Liver (tissue), 8 donors: ENCODE measurements at regions not wholly inside any gene's neighbourhood (a gene's known extent, or its start where the extent isn't known, plus 50 kb on each side); places are given as distances from the start of the nearest gene placed in this dataset.
A peak's percentile ranks its signal among the peaks of the same experiment; 100 is the strongest.

Source experiments
- DNase-seq: peaks from one replicate; pipeline ENCODE4 v3.0.0-alpha.2; 2017; ENCODE audit warnings: low spot score
- H3K27ac ChIP-seq, 2 donors: one replicate each; pipeline ENCODE4 v1.7.0; 2013; ENCODE audit warnings: inconsistent platforms in 2 of 2, low read length in 2 of 2, control low read depth in 1 of 2, low read depth in 1 of 2, mild to moderate bottlenecking in 1 of 2
- H3K27me3 ChIP-seq, 4 donors: one replicate each; pipeline versions ENCODE4 v1.6.1 to v1.7.0; 2013; ENCODE audit warnings: low read length in 3 of 4, inconsistent platforms in 1 of 4, mild to moderate bottlenecking in 1 of 4, moderate library complexity in 1 of 4; ENCODE audit not compliant: control insufficient read depth in 4 of 4, insufficient read depth in 4 of 4
- H3K36me3 ChIP-seq, 4 donors: one replicate each; pipeline versions ENCODE4 v1.6.1 to v1.7.0; 2013; ENCODE audit warnings: low read length in 3 of 4, mild to moderate bottlenecking in 3 of 4, low read depth in 1 of 4, moderate library complexity in 1 of 4; ENCODE audit not compliant: control insufficient read depth in 4 of 4, insufficient read depth in 3 of 4
- H3K4me1 ChIP-seq, 4 donors: one replicate each; pipeline versions ENCODE4 v1.6.1 to v1.7.0; 2013; ENCODE audit warnings: low read length in 3 of 4, mild to moderate bottlenecking in 3 of 4, moderate library complexity in 1 of 4; ENCODE audit not compliant: control insufficient read depth in 4 of 4, insufficient read depth in 4 of 4
- H3K4me3 ChIP-seq, 3 donors: one replicate each; pipeline versions ENCODE4 v1.6.1 to v1.7.0; 2013; ENCODE audit warnings: low read length in 3 of 3, control low read depth in 1 of 3, low read depth in 1 of 3, mild to moderate bottlenecking in 1 of 3
- H3K9ac ChIP-seq, 2 donors: one replicate each; pipeline ENCODE4 v1.7.0; 2013; ENCODE audit warnings: low read length in 2 of 2, mild to moderate bottlenecking in 2 of 2, moderate library complexity in 2 of 2, control low read depth in 1 of 2, low read depth in 1 of 2
- H3K9me3 ChIP-seq, 4 donors: one replicate each; pipeline versions ENCODE4 v1.6.1 to v1.7.0; 2013; ENCODE audit warnings: low read length in 3 of 4; ENCODE audit not compliant: control insufficient read depth in 4 of 4
- ATF3 ChIP-seq: IDR thresholded peaks from 2 replicates; pipeline ENCODE4 v1.6.1; 2016; ENCODE audit warnings: antibody characterized with exemption
- CTCF ChIP-seq: fragments of 150-350 bp; IDR thresholded peaks from 2 replicates; pipeline ENCODE4 v1.5.1; 2017; ENCODE audit warnings: improper control_type of control experiment, low read depth, low read length; ENCODE audit not compliant: missing input control
- FOXA1 ChIP-seq: IDR thresholded peaks from 2 replicates; pipeline ENCODE4 v1.6.1; 2016; ENCODE audit warnings: antibody characterized with exemption
- GABPA ChIP-seq, 2 donors: IDR thresholded peaks in 1 of 2; conservative IDR thresholded peaks in 1 of 2; 2 replicates each; pipeline ENCODE4 v1.6.1; 2016; ENCODE audit warnings: antibody characterized with exemption in 2 of 2, mild to moderate bottlenecking in 1 of 2, moderate library complexity in 1 of 2
- HNF4A ChIP-seq, 2 donors: conservative IDR thresholded peaks; 2 replicates each; pipeline ENCODE4 v1.6.1; 2016; ENCODE audit warnings: antibody characterized with exemption in 2 of 2, mild to moderate bottlenecking in 2 of 2
- HNF4G ChIP-seq: IDR thresholded peaks from 2 replicates; pipeline ENCODE4 v1.6.1; 2016; ENCODE audit warnings: antibody characterized with exemption
- JUND ChIP-seq, 2 donors: IDR thresholded peaks; 2 replicates each; pipeline ENCODE4 v1.6.1; 2016; ENCODE audit warnings: antibody characterized with exemption in 2 of 2
- NR2F2 ChIP-seq: IDR thresholded peaks from 2 replicates; pipeline ENCODE4 v1.6.1; 2016; ENCODE audit warnings: antibody characterized with exemption
- RAD21 ChIP-seq, 2 donors: IDR thresholded peaks; 2 replicates each; pipeline ENCODE4 v1.6.1; 2016; ENCODE audit warnings: antibody characterized with exemption in 2 of 2, mild to moderate bottlenecking in 2 of 2
- SP1 ChIP-seq: IDR thresholded peaks from 2 replicates; pipeline ENCODE4 v1.6.1; 2018; ENCODE audit warnings: antibody characterized with exemption, mild to moderate bottlenecking
- YY1 ChIP-seq: IDR thresholded peaks from 2 replicates; pipeline ENCODE4 v1.6.1; 2016; ENCODE audit warnings: antibody characterized with exemption, mild to moderate bottlenecking
- ZBTB33 ChIP-seq: IDR thresholded peaks from 2 replicates; pipeline ENCODE4 v1.6.1; 2016; ENCODE audit warnings: antibody characterized with exemption
- whole genome bisulfite sequencing: extraction: QIAGEN DNeasy Blood & Tissue Kit; methylation state at CpG from one replicate; pipeline ENCODE4 v1.1.7; 2013; 5-methylcytosine and 5-hydroxymethylcytosine counted together
- TF ChIP-seq, protein P1 (sequence below): IDR thresholded peaks from 2 replicates; pipeline ENCODE4 v1.6.1; 2016; ENCODE audit warnings: antibody characterized with exemption
- TF ChIP-seq, protein P2 (sequence below): IDR thresholded peaks from 2 replicates; pipeline ENCODE4 v1.6.1; 2016; ENCODE audit warnings: antibody characterized with exemption, mild to moderate bottlenecking
- donor health status: healthy.
- donor health status: healthy.
- donor health status: healthy.
- donor health status: healthy.
- donor health status: healthy.

DNA sequence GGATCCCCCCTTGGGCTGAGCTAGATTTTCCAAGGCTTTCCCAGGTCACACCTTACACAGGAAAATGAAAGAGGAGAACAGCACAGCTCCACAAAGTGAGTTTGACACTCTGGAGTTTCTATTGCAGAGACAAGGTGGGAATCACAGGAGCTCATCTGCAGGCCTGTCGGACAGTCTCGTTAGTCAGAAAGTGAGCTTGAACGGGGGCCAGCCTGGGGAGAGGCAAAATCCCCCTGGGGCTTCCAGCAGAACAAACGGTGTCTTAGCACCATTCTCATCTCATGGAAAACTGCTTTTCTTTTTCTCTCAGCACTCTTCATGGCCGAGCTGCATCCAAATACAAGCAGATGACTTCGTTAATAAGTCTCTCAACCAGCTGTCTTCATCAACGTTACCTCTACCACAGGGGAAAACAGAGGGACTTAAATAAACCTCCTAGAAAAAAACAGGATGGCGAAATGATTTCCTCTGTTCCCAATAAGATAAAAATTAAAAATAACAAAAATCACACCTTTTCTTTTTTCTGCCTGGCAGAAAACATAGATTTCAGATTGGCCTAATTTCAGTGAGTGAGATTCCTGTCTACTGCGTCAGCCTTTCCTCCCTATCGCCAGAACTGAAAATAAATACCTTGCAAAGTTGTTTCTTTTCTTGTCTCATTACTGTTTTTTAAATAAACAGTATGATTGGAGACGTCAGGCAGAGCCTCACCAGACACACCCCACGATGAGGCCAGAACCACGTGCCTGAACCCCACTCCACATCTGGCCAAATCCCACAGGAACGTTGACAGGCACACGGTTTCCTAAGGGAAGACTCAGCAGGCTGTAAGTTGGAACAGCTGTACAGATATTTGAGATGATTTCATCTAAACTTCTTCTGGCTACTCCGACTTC, 219.0 kb downstream of the TTLL2 start:
- WGBS: 79% methylated on average over 16 of the region's 16 CpGs
- Histone ChIP-seq H3K4me1 (no peaks in the 10 kb centered on the region), H3K27me3 (no peaks in the 10 kb centered on the region), H3K27ac (no peak overlapping the region), H3K36me3 (no peaks in the 10 kb centered on the region), H3K4me3 (no peak overlapping the region), H3K9ac (no peak overlapping the region), H3K9me3 (no peaks in the 10 kb centered on the region)
- no peak for DNase-seq
- no peak for TF ChIP-seq JUND (IDR thresholded peaks at IDR 0.05)
- TF ChIP-seq HNF4A (conservative IDR thresholded peaks at IDR 0.05): no peak
- TF ChIP-seq CTCF: no peak
- no peak for TF ChIP-seq HNF4G
- no peak for TF ChIP-seq NR2F2
- no peak for TF ChIP-seq ATF3
- TF ChIP-seq, protein P1, sequence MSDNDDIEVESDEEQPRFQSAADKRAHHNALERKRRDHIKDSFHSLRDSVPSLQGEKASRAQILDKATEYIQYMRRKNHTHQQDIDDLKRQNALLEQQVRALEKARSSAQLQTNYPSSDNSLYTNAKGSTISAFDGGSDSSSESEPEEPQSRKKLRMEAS: no peak
- TF ChIP-seq ZBTB33: no peak
- TF ChIP-seq RAD21 (IDR thresholded peaks at IDR 0.05): no peak
- TF ChIP-seq GABPA (IDR thresholded peaks at IDR 0.05 in 1 of 2, conservative IDR thresholded peaks at IDR 0.05 in 1 of 2): no peak
- no peak for TF ChIP-seq YY1
- TF ChIP-seq, protein P2, sequence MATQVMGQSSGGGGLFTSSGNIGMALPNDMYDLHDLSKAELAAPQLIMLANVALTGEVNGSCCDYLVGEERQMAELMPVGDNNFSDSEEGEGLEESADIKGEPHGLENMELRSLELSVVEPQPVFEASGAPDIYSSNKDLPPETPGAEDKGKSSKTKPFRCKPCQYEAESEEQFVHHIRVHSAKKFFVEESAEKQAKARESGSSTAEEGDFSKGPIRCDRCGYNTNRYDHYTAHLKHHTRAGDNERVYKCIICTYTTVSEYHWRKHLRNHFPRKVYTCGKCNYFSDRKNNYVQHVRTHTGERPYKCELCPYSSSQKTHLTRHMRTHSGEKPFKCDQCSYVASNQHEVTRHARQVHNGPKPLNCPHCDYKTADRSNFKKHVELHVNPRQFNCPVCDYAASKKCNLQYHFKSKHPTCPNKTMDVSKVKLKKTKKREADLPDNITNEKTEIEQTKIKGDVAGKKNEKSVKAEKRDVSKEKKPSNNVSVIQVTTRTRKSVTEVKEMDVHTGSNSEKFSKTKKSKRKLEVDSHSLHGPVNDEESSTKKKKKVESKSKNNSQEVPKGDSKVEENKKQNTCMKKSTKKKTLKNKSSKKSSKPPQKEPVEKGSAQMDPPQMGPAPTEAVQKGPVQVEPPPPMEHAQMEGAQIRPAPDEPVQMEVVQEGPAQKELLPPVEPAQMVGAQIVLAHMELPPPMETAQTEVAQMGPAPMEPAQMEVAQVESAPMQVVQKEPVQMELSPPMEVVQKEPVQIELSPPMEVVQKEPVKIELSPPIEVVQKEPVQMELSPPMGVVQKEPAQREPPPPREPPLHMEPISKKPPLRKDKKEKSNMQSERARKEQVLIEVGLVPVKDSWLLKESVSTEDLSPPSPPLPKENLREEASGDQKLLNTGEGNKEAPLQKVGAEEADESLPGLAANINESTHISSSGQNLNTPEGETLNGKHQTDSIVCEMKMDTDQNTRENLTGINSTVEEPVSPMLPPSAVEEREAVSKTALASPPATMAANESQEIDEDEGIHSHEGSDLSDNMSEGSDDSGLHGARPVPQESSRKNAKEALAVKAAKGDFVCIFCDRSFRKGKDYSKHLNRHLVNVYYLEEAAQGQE: no peak

- no peak overlapping the region for H3K4me3 ChIP-seq
- DNase-seq: no peak
Measured at GRCh38 chr6:167546611-167547327, 221.9 kb downstream of the TTLL2 start.

More at GRCh38 chr6:167546611-167547327, 221.9 kb downstream of the TTLL2 start:
- 88% methylated on average over 32 of the region's 32 CpGs for WGBS
- Histone ChIP-seq H3K27me3 (no peaks in the 10 kb centered on the region), H3K9ac (no peak overlapping the region), H3K4me1 (no peaks in the 10 kb centered on the region), H3K27ac (peak overlapping the region; percentile 1 to 9), H3K36me3 (no peaks in the 10 kb centered on the region), H3K9me3 (no peaks in the 10 kb centered on the region)
- TF ChIP-seq, protein P1: no peak
- TF ChIP-seq CTCF (no peak), YY1 (peak; percentile 31), FOXA1 (no peak), JUND (IDR thresholded peaks at IDR 0.05) (no peak), GABPA (IDR thresholded peaks at IDR 0.05 in 1 of 2, conservative IDR thresholded peaks at IDR 0.05 in 1 of 2) (no peak), SP1 (no peak)
